K562 (cell line): ENCODE measurements at regions not wholly inside any gene's neighbourhood (a gene's known extent, or its start where the extent isn't known, plus 50 kb on each side); places are given as distances from the start of the nearest gene placed in this dataset.

Experiments used
- ATAC-seq: fragments of 200-7000 bp; cut with Tn5 transposase; 3 replicates; pipeline ENCODE4 v1.9.1; 2020; ENCODE audit warnings: moderate library complexity
- BruUV-seq: library from RNA; stranded (reverse); fragments of 400-500 nt; replicated peaks from 2 replicates; lab custom pipeline; 2021; lab: Mats Ljungman, UMichigan
- CTCF ChIA-PET: fragments of 300-600 bp; formaldehyde crosslinking; extraction: SDS; loops from one replicate; lab custom pipeline; 2021; ENCODE audit warnings: low intra/inter-chr PET ratio; lab: Yijun Ruan, JAX
- POLR2A ChIA-PET: fragments of 300-600, 350-650 bp; sonication (Branson Sonifier 250); formaldehyde crosslinking; extraction: SDS; loops from one replicate; lab custom pipeline; 2021; ENCODE audit warnings: antibody characterized with exemption, inconsistent platforms; lab: Yijun Ruan, JAX
- DNase-seq, 4 experiments: peaks; one replicate each; pipeline versions ENCODE4 v3.0.0 to v3.0.0-alpha.2; 2011 to 2018; ENCODE audit warnings: low spot score in 3 of 4, mixed read lengths in 3 of 4; ENCODE audit errors: extremely low read depth in 1 of 4
- FAIRE-seq: peaks from 2 replicates; lab custom pipeline; 2011; peaks lifted over from hg19 to GRCh38; lab: Jason Lieb, UNC
- H2AFZ ChIP-seq: 2 replicates; pipeline ENCODE4 v1.6.0; 2011; ENCODE audit warnings: low read depth, low read length, control low read depth, inconsistent platforms
- H3K27ac ChIP-seq: fragments of 200-600 bp; 3 replicates; pipeline ENCODE4 v1.8.0; 2011; ENCODE audit warnings: low read depth, mild to moderate bottlenecking, control low read depth, inconsistent platforms, low read length, moderate library complexity, mixed read lengths; ENCODE audit errors: extremely low read depth
- H3K27me3 ChIP-seq, 2 experiments: fragments of 300-600 bp in 1 of 2; 2 replicates in 1 of 2; 3 replicates in 1 of 2; pipeline versions ENCODE4 v1.6.0 to v1.8.0; 2011; ENCODE audit warnings: inconsistent platforms in 2 of 2, low read length in 2 of 2, mild to moderate bottlenecking in 1 of 2, mixed read lengths in 1 of 2, moderate library complexity in 1 of 2; ENCODE audit not compliant: control insufficient read depth in 2 of 2, insufficient read depth in 2 of 2
- H3K36me3 ChIP-seq: fragments of 300-600 bp; 3 replicates; pipeline ENCODE4 v1.8.0; 2011; ENCODE audit warnings: mild to moderate bottlenecking, low read length, inconsistent platforms; ENCODE audit not compliant: control insufficient read depth, insufficient read depth
- H3K4me1 ChIP-seq, 2 experiments: fragments of 200-600 bp in 1 of 2; replicated peaks in 1 of 2; 2 replicates in 1 of 2; 3 replicates in 1 of 2; pipeline versions ENCODE4 v1.5.1 to v1.8.0; 2011; ENCODE audit warnings: inconsistent platforms in 2 of 2, low read length in 2 of 2, mild to moderate bottlenecking in 1 of 2, mixed read lengths in 1 of 2, moderate library complexity in 1 of 2; ENCODE audit not compliant: control insufficient read depth in 2 of 2, insufficient read depth in 2 of 2
- H3K4me2 ChIP-seq: 2 replicates; pipeline ENCODE4 v1.6.1; 2011; ENCODE audit warnings: low read length, control low read depth, inconsistent platforms, mixed read lengths; ENCODE audit not compliant: insufficient read depth
- H3K4me3 ChIP-seq: fragments of 200-600 bp; sonication (generic), shearing (Covaris generic); 2 replicates; pipeline ENCODE4 v1.5.1; 2016; ENCODE audit warnings: control low read depth, inconsistent platforms
- H3K79me2 ChIP-seq: fragments of 200-600 bp; 3 replicates; pipeline ENCODE4 v1.8.0; 2011; ENCODE audit warnings: low read length, inconsistent platforms; ENCODE audit not compliant: control insufficient read depth, insufficient read depth
- H3K9ac ChIP-seq, 2 experiments: 2 replicates each; pipeline versions ENCODE4 v1.6.0 to v1.6.1; 2011; ENCODE audit warnings: low read depth in 2 of 2, low read length in 2 of 2, control low read depth in 1 of 2, inconsistent platforms in 1 of 2, mild to moderate bottlenecking in 1 of 2, mixed read lengths in 1 of 2; ENCODE audit not compliant: insufficient read depth in 1 of 2
- H3K9me1 ChIP-seq: one replicate; pipeline ENCODE4 v1.6.0; 2011; ENCODE audit warnings: inconsistent platforms, mild to moderate bottlenecking, low read length, moderate library complexity; ENCODE audit not compliant: control insufficient read depth, insufficient read depth
- H3K9me3 ChIP-seq: replicated peaks from 2 replicates; pipeline ENCODE4 v1.5.1; 2011; ENCODE audit warnings: low read depth, low read length, inconsistent platforms; ENCODE audit not compliant: control insufficient read depth, insufficient read depth
- H4K20me1 ChIP-seq: replicated peaks from 2 replicates; pipeline ENCODE4 v1.6.1; 2011; ENCODE audit warnings: low read length, inconsistent platforms, mixed read lengths; ENCODE audit not compliant: control insufficient read depth, insufficient read depth
- CREB1 ChIP-seq, 2 experiments: sonication (generic) in 1 of 2; formaldehyde crosslinking in 1 of 2; IDR thresholded peaks; 2 replicates each; pipeline versions ENCODE4 v1.6.1 to v1.8.0; 2012 to 2022; ENCODE audit warnings: inconsistent platforms in 1 of 2, mild to moderate bottlenecking in 1 of 2, missing genetic modification reagents in 1 of 2, moderate library complexity in 1 of 2
- GTF2A2 ChIP-seq: IDR thresholded peaks from 2 replicates; pipeline ENCODE4 v1.6.1; 2016; ENCODE audit warnings: mild to moderate bottlenecking, missing genetic modification characterization, missing compliant biosample characterization
- HOXB6 ChIP-seq: fragments of 250-450 bp; sonication (Bioruptor Pico); IDR thresholded peaks from 2 replicates; pipeline ENCODE4 v1.5.1; 2022; ENCODE audit warnings: mild to moderate bottlenecking, borderline replicate concordance
- MCM5 ChIP-seq: fragments of 450-650 bp; IDR thresholded peaks from 2 replicates; pipeline ENCODE4 v1.6.1; 2016; ENCODE audit warnings: low read depth
- NCOA4 ChIP-seq: fragments of 450-650 bp; IDR thresholded peaks from 2 replicates; pipeline ENCODE4 v1.6.1; 2018; ENCODE audit warnings: mild to moderate bottlenecking; ENCODE audit not compliant: partially characterized antibody
- WGBS: fragments of 100-300 bp; shearing (Covaris generic); methylation state at CpG from one replicate; pipeline ENCODE4 v1.1.6; 2016; ENCODE audit warnings: low coverage, mixed read lengths; ENCODE audit not compliant: insufficient coverage; ENCODE audit errors: missing lambda C conversion rate; 5-methylcytosine and 5-hydroxymethylcytosine counted together
- in situ Hi-C: fragments of 300-500 bp; cut with MboI; formaldehyde crosslinking; loops from 4 replicates; pipeline ENCODE4 v1.15.0; 2018; ENCODE audit warnings: inconsistent platforms, mixed read lengths
- intact Hi-C: fragments of 100-400 bp; cut with micrococcal nuclease; formaldehyde crosslinking; loops from 2 replicates; pipeline ENCODE4 v1.14.2; 2022
- TF ChIP-seq, protein P1 (sequence below): fragments of 250-450 bp; sonication (Bioruptor Pico); IDR thresholded peaks from 2 replicates; pipeline ENCODE4 v1.4.0; 2020; ENCODE audit warnings: borderline replicate concordance
- TF ChIP-seq, protein P2 (sequence below): fragments of 250-450 bp; sonication (Bioruptor Pico); IDR thresholded peaks from 2 replicates; pipeline ENCODE4 v1.8.0; 2022; ENCODE audit warnings: inconsistent platforms

DNA sequence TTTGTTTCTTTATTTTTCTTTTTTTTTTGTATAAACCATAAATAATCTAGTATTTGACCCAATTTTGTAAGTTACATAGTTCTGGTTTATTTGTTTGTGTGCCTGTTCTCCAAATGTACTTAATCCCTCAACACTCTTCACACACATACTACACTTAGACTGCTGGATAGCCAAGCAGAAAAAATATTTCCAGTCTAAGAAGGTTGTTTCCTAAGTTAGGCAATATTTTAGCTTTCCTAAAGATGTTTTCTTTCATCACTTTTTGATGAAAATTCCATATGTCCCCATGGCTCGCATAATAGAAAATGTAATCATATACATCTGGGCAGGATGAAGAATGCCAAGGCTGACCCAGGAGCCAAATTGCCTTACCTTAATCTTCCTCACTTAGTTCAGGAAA lies 105.3 kb downstream of the PPP1R3A start:
- no peak overlapping the region for H3K27ac ChIP-seq
- H3K9ac ChIP-seq: no peak overlapping the region
- no peaks in the 10 kb centered on the region for H3K27me3 ChIP-seq
- no peak overlapping the region for H3K4me3 ChIP-seq
- CTCF ChIA-PET: no interaction called here
- WGBS: 0% methylated on average over 1 of the region's 1 CpG
- POLR2A ChIA-PET: no interaction called here
- no peaks in the 10 kb centered on the region for H3K4me1 ChIP-seq
- no peaks in the 10 kb centered on the region for H3K9me1 ChIP-seq
- FAIRE-seq (no peak), DNase-seq (no peak), ATAC-seq (no peak)
- no TSS peak for BruUV-seq
- H3K36me3 ChIP-seq: no peaks in the 10 kb centered on the region
- H4K20me1 ChIP-seq: no peaks in the 10 kb centered on the region
- no peak overlapping the region for H2AFZ ChIP-seq
- no peaks in the 10 kb centered on the region for H3K9me3 ChIP-seq
- H3K79me2 ChIP-seq: no peaks in the 10 kb centered on the region
- in situ Hi-C loops: no loop called here
- intact Hi-C loops: no loop called here
- TF ChIP-seq, protein P1, sequence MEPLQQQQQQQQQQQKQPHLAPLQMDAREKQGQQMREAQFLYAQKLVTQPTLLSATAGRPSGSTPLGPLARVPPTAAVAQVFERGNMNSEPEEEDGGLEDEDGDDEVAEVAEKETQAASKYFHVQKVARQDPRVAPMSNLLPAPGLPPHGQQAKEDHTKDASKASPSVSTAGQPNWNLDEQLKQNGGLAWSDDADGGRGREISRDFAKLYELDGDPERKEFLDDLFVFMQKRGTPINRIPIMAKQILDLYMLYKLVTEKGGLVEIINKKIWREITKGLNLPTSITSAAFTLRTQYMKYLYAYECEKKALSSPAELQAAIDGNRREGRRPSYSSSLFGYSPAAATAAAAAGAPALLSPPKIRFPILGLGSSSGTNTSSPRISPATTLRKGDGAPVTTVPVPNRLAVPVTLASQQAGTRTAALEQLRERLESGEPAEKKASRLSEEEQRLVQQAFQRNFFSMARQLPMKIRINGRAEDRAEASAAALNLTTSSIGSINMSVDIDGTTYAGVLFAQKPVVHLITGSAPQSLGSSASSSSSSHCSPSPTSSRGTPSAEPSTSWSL (CRISPR knock-in tag): no peak
- TF ChIP-seq MCM5 (no peak), NCOA4 (no peak), HOXB6 (CRISPR knock-in tag) (no peak), CREB1 (IDR thresholded peaks at IDR 0.05) (no peak), CREB1 (CRISPR knock-in tag; IDR thresholded peaks at IDR 0.05) (no peak), GTF2A2 (tag) (no peak)
- TF ChIP-seq, protein P2, sequence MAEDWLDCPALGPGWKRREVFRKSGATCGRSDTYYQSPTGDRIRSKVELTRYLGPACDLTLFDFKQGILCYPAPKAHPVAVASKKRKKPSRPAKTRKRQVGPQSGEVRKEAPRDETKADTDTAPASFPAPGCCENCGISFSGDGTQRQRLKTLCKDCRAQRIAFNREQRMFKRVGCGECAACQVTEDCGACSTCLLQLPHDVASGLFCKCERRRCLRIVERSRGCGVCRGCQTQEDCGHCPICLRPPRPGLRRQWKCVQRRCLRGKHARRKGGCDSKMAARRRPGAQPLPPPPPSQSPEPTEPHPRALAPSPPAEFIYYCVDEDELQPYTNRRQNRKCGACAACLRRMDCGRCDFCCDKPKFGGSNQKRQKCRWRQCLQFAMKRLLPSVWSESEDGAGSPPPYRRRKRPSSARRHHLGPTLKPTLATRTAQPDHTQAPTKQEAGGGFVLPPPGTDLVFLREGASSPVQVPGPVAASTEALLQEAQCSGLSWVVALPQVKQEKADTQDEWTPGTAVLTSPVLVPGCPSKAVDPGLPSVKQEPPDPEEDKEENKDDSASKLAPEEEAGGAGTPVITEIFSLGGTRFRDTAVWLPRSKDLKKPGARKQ (CRISPR knock-in tag): no peak
- no peak overlapping the region for H3K4me2 ChIP-seq
